Uterus (tissue), 3 donors: ENCODE measurements at regions not wholly inside any gene's neighbourhood (a gene's known extent, or its start where the extent isn't known, plus 50 kb on each side); places are given as distances from the start of the nearest gene placed in this dataset.

Experiments used
- DNase-seq, 2 donors: peaks; one replicate each; pipeline ENCODE4 v3.0.0-alpha.2; 2019 to 2020
- H3K27ac ChIP-seq, 2 donors: fragments of 200-600 bp; sonication (generic); 1 replicate in 1 of 2; 2 replicates in 1 of 2; pipeline ENCODE4 v1.5.1; 2016 to 2018
- H3K27me3 ChIP-seq, 2 donors: fragments of 200-600 bp; sonication (generic); one replicate each; pipeline ENCODE4 v1.5.1; 2018 to 2019; ENCODE audit warnings: control low read depth in 1 of 2
- H3K36me3 ChIP-seq, 2 donors: fragments of 200-600 bp; sonication (generic); one replicate each; pipeline ENCODE4 v1.5.1; 2019; ENCODE audit warnings: control low read depth in 1 of 2
- H3K4me1 ChIP-seq, 2 donors: fragments of 200-600 bp; sonication (generic); one replicate each; pipeline ENCODE4 v1.5.1; 2018 to 2019; ENCODE audit warnings: control low read depth in 1 of 2
- H3K4me3 ChIP-seq, 2 donors: fragments of 200-600 bp; sonication (generic); 1 replicate in 1 of 2; 2 replicates in 1 of 2; pipeline ENCODE4 v1.5.1; 2018 to 2019; ENCODE audit warnings: mild to moderate bottlenecking in 1 of 2
- H3K9me3 ChIP-seq, 2 donors: fragments of 200-600 bp; sonication (generic); one replicate each; pipeline ENCODE4 v1.5.1; 2019; ENCODE audit warnings: control low read depth in 1 of 2
- CTCF ChIP-seq, 4 experiments: fragments of 200-600 bp in 2 of 4; fragments of 450-650 bp in 2 of 4; sonication (generic) in 2 of 4; IDR thresholded peaks; one replicate each; pipeline ENCODE4 v1.5.1; 2016 to 2019; ENCODE audit warnings: antibody characterized with exemption in 4 of 4, mild to moderate bottlenecking in 2 of 4, moderate library complexity in 1 of 4
- POLR2A ChIP-seq, 2 donors: fragments of 450-650 bp; IDR thresholded peaks; one replicate each; pipeline ENCODE4 v1.6.1; 2016; ENCODE audit warnings: antibody characterized with exemption in 2 of 2, mild to moderate bottlenecking in 1 of 2, moderate library complexity in 1 of 2
- intact Hi-C: fragments of 100-400 bp; cut with DNase I; formaldehyde crosslinking; loops from one replicate; pipeline ENCODE4 v1.15.1; 2023; ENCODE audit warnings: low total_unique reads
- donor health status: DM: yes; HTN: yes; CAD: no.

- H3K9me3 ChIP-seq, result no peaks in the 10 kb centered on the region
- no peak for TF ChIP-seq POLR2A (IDR thresholded peaks at IDR 0.05)
- no peak for TF ChIP-seq CTCF (IDR thresholded peaks at IDR 0.05)
- no peaks in the 10 kb centered on the region for H3K27me3 ChIP-seq
- intact Hi-C loops, result no loop called here
- H3K36me3 ChIP-seq, result no peaks in the 10 kb centered on the region
- H3K4me3 ChIP-seq, result no peak overlapping the region
- no peaks in the 10 kb centered on the region for H3K4me1 ChIP-seq
- no peak for DNase-seq
- H3K27ac ChIP-seq, result no peak overlapping the region
Measured at GRCh38 chr9:20042128-20042711, 253.4 kb upstream of the SLC24A2 start.

- intact Hi-C loops, result no loop called here
- TF ChIP-seq POLR2A (IDR thresholded peaks at IDR 0.05) (no peak), CTCF (IDR thresholded peaks at IDR 0.05) (no peak)
- H3K4me1 ChIP-seq, result no peaks in the 10 kb centered on the region
Measured at GRCh38 chr9:20041697-20042081, 252.9 kb upstream of the SLC24A2 start.

GRCh38 chr9:20040991-20041696 is 252.3 kb upstream of the SLC24A2 start:
- DNase-seq, result no peak
- Histone ChIP-seq H3K27me3 (no peaks in the 10 kb centered on the region), H3K4me3 (no peak overlapping the region), H3K27ac (no peak overlapping the region), H3K4me1 (no peaks in the 10 kb centered on the region), H3K9me3 (no peaks in the 10 kb centered on the region), H3K36me3 (no peaks in the 10 kb centered on the region)
- intact Hi-C loops, result no loop called here
- TF ChIP-seq CTCF (IDR thresholded peaks at IDR 0.05), result no peak
- no peak for TF ChIP-seq POLR2A (IDR thresholded peaks at IDR 0.05)

More at GRCh38 chr9:20041697-20042081, 252.9 kb upstream of the SLC24A2 start:
- no peak overlapping the region for H3K27ac ChIP-seq
- H3K4me3 ChIP-seq, result no peak overlapping the region
- DNase-seq, result no peak
- H3K36me3 ChIP-seq, result no peaks in the 10 kb centered on the region
- H3K9me3 ChIP-seq, result no peaks in the 10 kb centered on the region
- no peaks in the 10 kb centered on the region for H3K27me3 ChIP-seq

GRCh38 chr9:20037699-20038098 is 248.9 kb upstream of the SLC24A2 start:
- TF ChIP-seq CTCF (IDR thresholded peaks at IDR 0.05) (no peak), POLR2A (IDR thresholded peaks at IDR 0.05) (no peak)
- Histone ChIP-seq H3K27me3 (no peaks in the 10 kb centered on the region), H3K4me1 (no peaks in the 10 kb centered on the region), H3K9me3 (no peaks in the 10 kb centered on the region), H3K4me3 (no peak overlapping the region), H3K36me3 (no peaks in the 10 kb centered on the region), H3K27ac (no peak overlapping the region)
- intact Hi-C loops, result no loop called here
- no peak for DNase-seq

GRCh38 chr9:20033511-20033910 is 244.7 kb upstream of the SLC24A2 start:
- Histone ChIP-seq H3K9me3 (no peaks in the 10 kb centered on the region), H3K4me3 (no peak overlapping the region), H3K36me3 (no peaks in the 10 kb centered on the region), H3K27ac (no peak overlapping the region), H3K4me1 (no peaks in the 10 kb centered on the region), H3K27me3 (no peaks in the 10 kb centered on the region)
- TF ChIP-seq CTCF (IDR thresholded peaks at IDR 0.05) (no peak), POLR2A (IDR thresholded peaks at IDR 0.05) (no peak)
- no peak for DNase-seq
- intact Hi-C loops, result no loop called here
